Karpas-422 (cell line): ENCODE measurements at regions not wholly inside any gene's neighbourhood (a gene's known extent, or its start where the extent isn't known, plus 50 kb on each side); places are given as distances from the start of the nearest gene placed in this dataset.

Experiments used
- DNase-seq: peaks from one replicate; pipeline ENCODE4 v3.0.0-alpha.2; 2015
- H2AFZ ChIP-seq: fragments of 200-600 bp; sonication (generic); 2 replicates; pipeline ENCODE4 v1.6.1; 2014; ENCODE audit warnings: antibody characterized with exemption, low read length, mixed read lengths
- H3K27ac ChIP-seq: fragments of 200-600 bp; sonication (generic); 2 replicates; pipeline ENCODE4 v1.5.1; 2014; ENCODE audit warnings: mild to moderate bottlenecking, low read length, moderate library complexity
- H3K27me3 ChIP-seq: fragments of 200-600 bp; sonication (generic); 2 replicates; pipeline ENCODE4 v1.6.1; 2014; ENCODE audit warnings: low read length, mixed read lengths
- H3K36me3 ChIP-seq: fragments of 200-600 bp; sonication (generic); 2 replicates; pipeline ENCODE4 v1.6.1; 2014; ENCODE audit warnings: low read length, mixed read lengths; ENCODE audit not compliant: insufficient read depth
- H3K4me1 ChIP-seq: fragments of 200-600 bp; sonication (generic); 2 replicates; pipeline ENCODE4 v1.6.1; 2014; ENCODE audit warnings: mild to moderate bottlenecking, low read length, mixed read lengths
- H3K4me2 ChIP-seq: fragments of 200-600 bp; sonication (generic); 2 replicates; pipeline ENCODE4 v1.6.1; 2014; ENCODE audit warnings: low read length, low read depth, mild to moderate bottlenecking; ENCODE audit not compliant: poor library complexity, severe bottlenecking
- H3K4me3 ChIP-seq: fragments of 200-600 bp; sonication (generic); 2 replicates; pipeline ENCODE4 v1.5.1; 2014; ENCODE audit warnings: mild to moderate bottlenecking, antibody characterized with exemption, low read length, mixed read lengths
- H3K79me2 ChIP-seq: fragments of 200-600 bp; sonication (generic); 2 replicates; pipeline ENCODE4 v1.6.1; 2014; ENCODE audit warnings: mild to moderate bottlenecking, low read length, mixed read lengths
- H3K9ac ChIP-seq: fragments of 200-600 bp; sonication (generic); 2 replicates; pipeline ENCODE4 v1.6.0; 2014; ENCODE audit warnings: low read length
- H3K9me2 ChIP-seq: fragments of 200-600 bp; sonication (generic), shearing (Covaris generic); replicated peaks from 2 replicates; pipeline ENCODE4 v1.6.0; 2014; ENCODE audit warnings: mild to moderate bottlenecking, low read length, moderate library complexity; ENCODE audit not compliant: insufficient read depth
- H3K9me3 ChIP-seq: fragments of 300-700, 200-600 bp; sonication (generic); 2 replicates; pipeline ENCODE4 v1.6.1; 2014; ENCODE audit warnings: low read length, mixed read lengths
- H4K20me1 ChIP-seq: fragments of 200-600 bp; sonication (generic); 2 replicates; pipeline ENCODE4 v1.6.1; 2014; ENCODE audit warnings: mild to moderate bottlenecking, antibody characterized with exemption, low read length, low read depth; ENCODE audit not compliant: insufficient read depth

- H3K4me1 ChIP-seq = peaks cover 10% of the 10 kb centered on the region
- H3K9ac ChIP-seq = no peak overlapping the region
- H4K20me1 ChIP-seq = no peaks in the 10 kb centered on the region
- H3K9me3 ChIP-seq = 0 out of 2 replicates have a peak, but pooled peaks cover 4% of the 10 kb centered on the region
- DNase-seq = no peak
- H3K9me2 ChIP-seq = no peaks in the 10 kb centered on the region
- no peak overlapping the region for H2AFZ ChIP-seq
- no peaks in the 10 kb centered on the region for H3K36me3 ChIP-seq
- no peak overlapping the region for H3K4me2 ChIP-seq
- H3K27me3 ChIP-seq = no peaks in the 10 kb centered on the region
- H3K27ac ChIP-seq = no peak overlapping the region
- no peak overlapping the region for H3K4me3 ChIP-seq
- no peaks in the 10 kb centered on the region for H3K79me2 ChIP-seq
Measured at GRCh38 chr18:27608174-27608573, 423.1 kb upstream of the CHST9 start.

DNA sequence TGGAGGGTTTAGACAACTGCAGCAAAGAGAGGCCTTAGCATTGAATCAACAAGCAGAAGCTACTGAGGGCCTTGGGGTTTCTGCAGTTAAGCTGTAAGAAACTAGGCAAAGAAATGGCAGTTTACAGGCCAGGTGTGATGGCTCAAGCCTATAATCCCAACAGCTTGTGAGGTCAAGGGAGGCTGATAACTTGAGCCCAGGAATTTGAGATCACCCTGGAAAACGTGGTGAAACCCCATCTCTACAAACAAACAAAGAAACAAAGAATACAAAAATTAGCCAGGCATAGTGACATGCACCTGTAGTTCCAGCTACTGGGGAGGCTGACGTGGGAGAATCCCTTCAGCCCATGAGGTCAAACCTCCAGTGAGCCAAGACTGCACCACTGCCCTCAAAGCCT lies 421.6 kb upstream of the CHST9 start:
- H3K9ac ChIP-seq = no peak overlapping the region
- no peaks in the 10 kb centered on the region for H4K20me1 ChIP-seq
- no peaks in the 10 kb centered on the region for H3K79me2 ChIP-seq
- no peaks in the 10 kb centered on the region for H3K9me3 ChIP-seq
- H3K4me2 ChIP-seq = no peak overlapping the region
- no peaks in the 10 kb centered on the region for H3K9me2 ChIP-seq
- peaks cover 19% of the 10 kb centered on the region for H3K4me1 ChIP-seq
- H3K36me3 ChIP-seq = no peaks in the 10 kb centered on the region
- no peak for DNase-seq
- no peak overlapping the region for H3K4me3 ChIP-seq
- H2AFZ ChIP-seq = no peak overlapping the region
- no peaks in the 10 kb centered on the region for H3K27me3 ChIP-seq
- H3K27ac ChIP-seq = no peak overlapping the region

- Histone ChIP-seq H3K4me3 (no peak overlapping the region), H2AFZ (no peak overlapping the region), H3K9ac (no peak overlapping the region), H3K27ac (no peak overlapping the region; the same call in 1 of the 2 replicates), H3K4me2 (no peak overlapping the region), H3K36me3 (no peaks in the 10 kb centered on the region), H3K27me3 (no peaks in the 10 kb centered on the region), H3K79me2 (no peaks in the 10 kb centered on the region), H3K9me3 (no peaks in the 10 kb centered on the region), H3K4me1 (peaks cover 19% of the 10 kb centered on the region), H4K20me1 (no peaks in the 10 kb centered on the region), H3K9me2 (no peaks in the 10 kb centered on the region)
- DNase-seq = peak; percentile 80
Measured at GRCh38 chr18:27605107-27605834, 420.2 kb upstream of the CHST9 start.

- Histone ChIP-seq H3K4me3 (no peak overlapping the region), H2AFZ (no peak overlapping the region), H3K79me2 (no peaks in the 10 kb centered on the region), H3K9me3 (no peaks in the 10 kb centered on the region), H3K9ac (no peak overlapping the region), H3K4me2 (no peak overlapping the region), H3K36me3 (no peaks in the 10 kb centered on the region), H3K4me1 (peaks cover 19% of the 10 kb centered on the region), H4K20me1 (no peaks in the 10 kb centered on the region), H3K27me3 (no peaks in the 10 kb centered on the region), H3K9me2 (no peaks in the 10 kb centered on the region), H3K27ac (peak overlapping the region; percentile 69; the same call in 1 of the 2 replicates)
- no peak for DNase-seq
Measured at GRCh38 chr18:27604583-27604982, 419.5 kb upstream of the CHST9 start.

- H3K79me2 ChIP-seq = no peaks in the 10 kb centered on the region
- H3K4me2 ChIP-seq = no peak overlapping the region
- H3K36me3 ChIP-seq = no peaks in the 10 kb centered on the region
- peaks cover 19% of the 10 kb centered on the region for H3K4me1 ChIP-seq
- no peak overlapping the region for H3K4me3 ChIP-seq
- no peaks in the 10 kb centered on the region for H3K27me3 ChIP-seq
- no peak overlapping the region for H3K9ac ChIP-seq
- no peaks in the 10 kb centered on the region for H3K9me2 ChIP-seq
- peak overlapping the region; percentile 76 for H3K27ac ChIP-seq
- H3K9me3 ChIP-seq = no peaks in the 10 kb centered on the region
- no peak for DNase-seq
- no peaks in the 10 kb centered on the region for H4K20me1 ChIP-seq
- H2AFZ ChIP-seq = no peak overlapping the region
Measured at GRCh38 chr18:27602092-27602491, 417.0 kb upstream of the CHST9 start.

- Histone ChIP-seq H2AFZ (no peak overlapping the region), H4K20me1 (no peaks in the 10 kb centered on the region), H3K36me3 (no peaks in the 10 kb centered on the region), H3K27me3 (no peaks in the 10 kb centered on the region), H3K4me2 (no peak overlapping the region), H3K4me1 (peaks cover 19% of the 10 kb centered on the region), H3K9me2 (no peaks in the 10 kb centered on the region), H3K79me2 (no peaks in the 10 kb centered on the region), H3K27ac (peak overlapping the region; percentile 12; the same call in 1 of the 2 replicates), H3K4me3 (no peak overlapping the region), H3K9ac (no peak overlapping the region), H3K9me3 (no peaks in the 10 kb centered on the region)
- DNase-seq = no peak
Measured at GRCh38 chr18:27600245-27600644, 415.1 kb upstream of the CHST9 start.

GRCh38 chr18:27599202-27599829 lies 414.2 kb upstream of the CHST9 start:
- H3K79me2 ChIP-seq = no peaks in the 10 kb centered on the region
- H3K9me3 ChIP-seq = no peaks in the 10 kb centered on the region
- peaks cover 16% of the 10 kb centered on the region for H3K4me1 ChIP-seq
- H3K36me3 ChIP-seq = no peaks in the 10 kb centered on the region
- no peaks in the 10 kb centered on the region for H3K9me2 ChIP-seq
- H3K4me3 ChIP-seq = no peak overlapping the region
- no peak overlapping the region for H3K4me2 ChIP-seq
- H4K20me1 ChIP-seq = no peaks in the 10 kb centered on the region
- H3K27ac ChIP-seq = no peak overlapping the region; the same call in 1 of the 2 replicates
- H3K9ac ChIP-seq = no peak overlapping the region
- H2AFZ ChIP-seq = no peak overlapping the region
- no peaks in the 10 kb centered on the region for H3K27me3 ChIP-seq
- peak; percentile 83 for DNase-seq

DNA sequence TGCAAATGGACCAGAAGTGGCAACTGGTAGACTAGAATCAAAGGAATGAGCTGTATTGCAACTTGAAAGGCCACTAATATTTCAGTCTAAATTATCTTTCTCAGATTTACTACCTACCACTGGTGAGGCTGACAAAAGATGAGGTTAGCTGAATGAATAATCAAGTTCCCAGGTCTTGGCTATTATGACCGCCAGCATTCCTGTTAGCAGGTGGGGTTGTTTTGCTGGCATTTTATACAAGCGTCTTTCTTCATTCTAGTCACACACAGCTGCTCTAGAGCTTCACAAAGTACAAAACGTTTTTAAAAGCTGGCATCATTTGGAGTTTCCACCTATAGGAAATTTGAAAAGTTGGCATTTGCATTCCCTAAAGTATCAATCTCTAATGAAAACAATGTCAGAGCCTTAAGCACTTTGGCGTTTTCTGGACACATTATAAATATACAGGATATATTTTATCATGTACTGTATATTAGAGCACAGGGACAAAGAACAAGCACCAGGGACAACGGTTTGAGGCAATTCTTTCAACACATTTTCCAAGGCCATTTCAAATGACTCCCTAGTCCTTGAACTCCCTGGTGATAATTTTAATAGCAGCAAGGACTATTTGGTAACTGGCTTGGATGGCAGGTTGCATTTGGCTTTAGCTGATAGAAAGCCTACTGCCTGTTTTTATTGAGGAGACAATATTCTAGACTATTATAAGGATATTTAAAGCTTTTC lies 410.2 kb upstream of the CHST9 start:
- no peak overlapping the region for H2AFZ ChIP-seq
- no peaks in the 10 kb centered on the region for H3K27me3 ChIP-seq
- no peak for DNase-seq
- no peak overlapping the region for H3K4me2 ChIP-seq
- H3K4me1 ChIP-seq = no peaks in the 10 kb centered on the region
- no peaks in the 10 kb centered on the region for H3K9me2 ChIP-seq
- no peaks in the 10 kb centered on the region for H4K20me1 ChIP-seq
- no peaks in the 10 kb centered on the region for H3K36me3 ChIP-seq
- no peak overlapping the region for H3K27ac ChIP-seq
- no peak overlapping the region for H3K9ac ChIP-seq
- no peaks in the 10 kb centered on the region for H3K79me2 ChIP-seq
- no peak overlapping the region for H3K4me3 ChIP-seq
- H3K9me3 ChIP-seq = 0 out of 2 replicates have a peak, but pooled peaks cover 2% of the 10 kb centered on the region
